AG09309 (cell line): ENCODE measurements at regions not wholly inside any gene's neighbourhood (a gene's known extent, or its start where the extent isn't known, plus 50 kb on each side); places are given as distances from the start of the nearest gene placed in this dataset.
A peak's percentile ranks its signal among the peaks of the same experiment; 100 is the strongest.

Experiments used
- DNase-seq: peaks from one replicate; pipeline ENCODE4 v3.0.0-alpha.2; 2010; ENCODE audit warnings: low read depth
- H3K4me3 ChIP-seq: 2 replicates; pipeline ENCODE4 v1.5.1; 2011; ENCODE audit warnings: mild to moderate bottlenecking, low read depth, low read length, moderate library complexity; ENCODE audit not compliant: control insufficient read depth
- TF ChIP-seq, protein P1 (sequence below): IDR thresholded peaks from 2 replicates; pipeline ENCODE4 v1.5.1; 2011; ENCODE audit warnings: mild to moderate bottlenecking, low read depth, low read length, inconsistent platforms; ENCODE audit not compliant: insufficient read depth, control insufficient read depth; ENCODE audit errors: missing control alignments

DNA sequence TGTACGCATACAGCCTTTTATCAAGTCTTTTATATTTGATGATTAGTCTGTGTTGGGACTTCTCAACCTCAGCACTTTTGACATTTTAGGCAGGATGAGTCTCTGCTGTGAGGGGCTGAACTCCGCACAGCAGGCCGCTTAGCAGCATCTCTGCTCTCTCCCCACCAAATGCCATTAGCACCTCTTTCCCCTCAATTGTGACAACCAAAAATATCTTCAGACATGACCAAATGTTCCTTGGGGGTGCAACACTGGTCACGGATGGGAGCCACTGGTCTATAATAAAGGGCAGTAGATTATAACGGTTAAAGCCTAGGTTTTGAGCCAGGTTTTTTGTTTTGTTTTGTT, 109.7 kb upstream of the LRIG1 start:
- H3K4me3 ChIP-seq: no peak overlapping the region
- DNase-seq: no peak
- TF ChIP-seq, protein P1, sequence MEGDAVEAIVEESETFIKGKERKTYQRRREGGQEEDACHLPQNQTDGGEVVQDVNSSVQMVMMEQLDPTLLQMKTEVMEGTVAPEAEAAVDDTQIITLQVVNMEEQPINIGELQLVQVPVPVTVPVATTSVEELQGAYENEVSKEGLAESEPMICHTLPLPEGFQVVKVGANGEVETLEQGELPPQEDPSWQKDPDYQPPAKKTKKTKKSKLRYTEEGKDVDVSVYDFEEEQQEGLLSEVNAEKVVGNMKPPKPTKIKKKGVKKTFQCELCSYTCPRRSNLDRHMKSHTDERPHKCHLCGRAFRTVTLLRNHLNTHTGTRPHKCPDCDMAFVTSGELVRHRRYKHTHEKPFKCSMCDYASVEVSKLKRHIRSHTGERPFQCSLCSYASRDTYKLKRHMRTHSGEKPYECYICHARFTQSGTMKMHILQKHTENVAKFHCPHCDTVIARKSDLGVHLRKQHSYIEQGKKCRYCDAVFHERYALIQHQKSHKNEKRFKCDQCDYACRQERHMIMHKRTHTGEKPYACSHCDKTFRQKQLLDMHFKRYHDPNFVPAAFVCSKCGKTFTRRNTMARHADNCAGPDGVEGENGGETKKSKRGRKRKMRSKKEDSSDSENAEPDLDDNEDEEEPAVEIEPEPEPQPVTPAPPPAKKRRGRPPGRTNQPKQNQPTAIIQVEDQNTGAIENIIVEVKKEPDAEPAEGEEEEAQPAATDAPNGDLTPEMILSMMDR: no peak

DNA sequence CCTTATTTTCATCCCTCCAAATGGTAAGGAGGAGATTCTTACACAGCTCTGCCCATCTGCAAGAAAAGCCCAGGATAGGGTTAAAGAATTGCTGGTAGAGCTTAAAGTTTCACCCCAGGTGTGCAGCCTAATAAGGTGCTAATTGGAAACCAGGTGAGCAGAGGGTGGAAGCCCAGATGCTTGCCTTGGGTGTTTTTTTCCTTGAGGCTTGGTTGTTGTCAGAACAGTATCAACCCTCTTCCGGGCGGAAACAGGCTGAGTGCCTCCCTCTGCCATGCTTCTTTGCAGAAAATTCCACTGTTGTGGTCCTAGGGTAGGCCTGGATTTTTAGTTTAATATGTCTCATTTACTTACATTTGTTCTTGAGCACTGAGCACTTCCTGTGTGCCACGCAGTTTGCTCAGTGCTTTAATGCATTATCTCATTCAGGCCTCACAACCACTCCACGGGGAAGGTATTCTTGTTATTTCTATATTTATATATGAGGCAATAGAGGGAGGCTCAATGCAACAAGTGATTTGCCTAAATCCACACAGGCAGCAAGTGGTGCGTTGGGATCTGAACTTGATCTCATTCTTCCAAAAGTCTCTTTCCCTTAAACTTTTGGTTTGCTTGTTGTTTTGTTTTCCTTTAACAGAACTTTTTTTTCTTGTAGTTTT, 115.0 kb upstream of the LRIG1 start:
- TF ChIP-seq, protein P1: no peak
- no peak overlapping the region for H3K4me3 ChIP-seq
- no peak for DNase-seq

DNA sequence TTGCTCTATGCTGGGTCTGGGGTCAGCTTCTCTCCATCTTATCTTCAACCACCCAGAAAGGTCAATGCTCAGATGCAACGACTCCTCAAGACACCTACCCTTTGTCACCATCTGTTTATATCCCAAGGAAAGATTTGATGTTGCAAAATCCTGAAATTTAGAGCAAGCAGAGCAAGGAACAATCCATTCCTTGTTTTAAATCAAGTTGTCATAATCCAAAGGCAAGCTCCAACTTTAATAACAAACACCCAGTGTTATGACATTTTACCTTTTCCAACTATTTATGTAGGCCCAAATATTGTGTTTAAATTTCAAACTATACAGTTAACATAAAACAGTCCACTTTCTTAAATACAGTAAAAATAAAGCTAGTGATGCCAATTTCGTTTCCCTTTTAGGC, 116.5 kb upstream of the LRIG1 start:
- no peak overlapping the region for H3K4me3 ChIP-seq
- DNase-seq: no peak
- TF ChIP-seq, protein P1: no peak

DNA sequence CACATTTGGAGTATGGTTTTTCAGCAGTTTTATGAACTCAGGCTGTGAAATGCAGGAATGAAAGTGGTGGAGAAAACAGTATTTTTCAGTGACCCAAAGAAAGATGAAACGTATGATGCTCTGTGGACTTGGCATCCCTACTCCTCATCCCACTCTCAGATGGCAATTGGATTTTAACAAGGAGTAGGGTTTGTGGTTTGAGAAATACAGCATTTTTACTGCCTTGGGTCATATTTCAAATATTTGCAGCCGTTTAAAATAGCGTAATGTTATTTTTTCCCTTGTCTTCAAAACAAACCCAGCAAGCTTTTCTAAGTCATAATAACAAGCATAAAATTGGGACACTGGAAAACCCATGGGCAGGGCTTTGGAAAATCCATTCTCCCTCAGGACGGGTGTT, 117.2 kb upstream of the LRIG1 start:
- no peak overlapping the region for H3K4me3 ChIP-seq
- TF ChIP-seq, protein P1: no peak
- peak; percentile 64 for DNase-seq

DNA sequence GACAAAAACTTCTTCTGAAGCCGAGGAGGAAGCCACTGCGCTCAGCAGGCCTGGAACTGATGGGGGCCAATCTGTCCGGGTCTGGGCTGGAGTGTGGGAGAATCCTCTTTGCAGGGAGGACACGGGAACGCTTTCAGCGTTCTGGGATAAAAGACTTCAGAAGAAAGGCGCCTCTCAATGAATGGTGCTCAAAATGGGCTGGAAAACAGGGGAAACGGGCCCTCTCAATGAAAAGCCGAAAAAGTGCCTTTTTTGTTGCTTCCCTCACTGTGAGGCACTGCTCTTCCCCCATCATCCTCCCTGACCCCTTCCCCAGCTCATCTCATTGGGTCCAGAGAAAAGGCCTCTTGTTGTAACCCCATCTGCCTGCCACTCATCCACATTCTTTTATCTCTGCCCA, 119.5 kb upstream of the LRIG1 start:
- no peak for DNase-seq
- H3K4me3 ChIP-seq: no peak overlapping the region
- TF ChIP-seq, protein P1: no peak

DNA sequence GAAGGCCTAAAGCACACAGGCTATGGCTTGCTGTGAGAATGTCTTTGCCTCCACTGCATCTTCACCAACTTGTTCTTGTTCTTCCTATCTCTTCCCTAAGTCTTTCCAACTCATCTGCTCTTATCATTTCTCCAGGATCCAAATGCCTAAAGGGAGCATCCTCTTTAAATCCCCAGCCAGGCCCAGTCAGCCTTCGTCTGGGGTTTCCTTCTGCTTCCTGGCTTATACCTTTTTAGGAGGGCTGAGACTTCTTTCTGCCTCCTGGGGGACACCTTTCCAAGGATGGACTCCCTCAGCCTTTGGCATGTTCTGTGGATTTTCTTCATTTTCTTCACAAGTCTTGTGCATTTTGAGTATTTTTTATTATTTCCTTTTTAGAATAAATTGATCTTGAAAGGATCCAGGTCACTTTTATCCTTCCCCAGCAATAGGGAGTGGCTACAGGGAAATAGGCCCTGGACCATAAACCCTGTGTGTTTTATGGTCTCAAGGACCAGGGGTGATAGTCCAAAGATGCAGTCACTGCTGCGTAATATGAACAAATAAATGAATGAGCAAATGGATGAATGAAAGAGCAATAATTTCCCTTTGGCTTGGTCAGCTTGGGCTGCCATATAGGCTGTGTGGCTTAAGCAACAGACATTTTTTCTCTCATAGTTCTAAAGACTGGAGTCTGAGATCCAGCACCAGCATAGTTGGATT, 122.1 kb upstream of the LRIG1 start:
- H3K4me3 ChIP-seq: no peak overlapping the region
- no peak for DNase-seq
- TF ChIP-seq, protein P1: no peak
